GM12891 (cell line): ENCODE measurements at regions not wholly inside any gene's neighbourhood (a gene's known extent, or its start where the extent isn't known, plus 50 kb on each side); places are given as distances from the start of the nearest gene placed in this dataset.

Experiments used
- PAX5 ChIP-seq: IDR thresholded peaks from 2 replicates; pipeline ENCODE4 v1.6.1; 2011; ENCODE audit warnings: low read length, moderate library complexity, mild to moderate bottlenecking; ENCODE audit not compliant: insufficient read depth, severe bottlenecking
- POLR2A ChIP-seq: IDR thresholded peaks from 2 replicates; pipeline ENCODE4 v1.6.1; 2011; ENCODE audit warnings: low read depth, low read length, control low read depth
- POLR2AphosphoS5 ChIP-seq: IDR thresholded peaks from 2 replicates; pipeline ENCODE4 v1.6.1; 2011; ENCODE audit warnings: low read depth, low read length, control low read depth
- POU2F2 ChIP-seq: IDR thresholded peaks from 2 replicates; pipeline ENCODE4 v1.6.1; 2011; ENCODE audit warnings: low read depth, mild to moderate bottlenecking, control low read depth, low read length, moderate library complexity
- SPI1 ChIP-seq: IDR thresholded peaks from 2 replicates; pipeline ENCODE4 v1.6.1; 2011; ENCODE audit warnings: low read depth, low read length, control low read depth
- TAF1 ChIP-seq: IDR thresholded peaks from 2 replicates; pipeline ENCODE4 v1.6.1; 2011; ENCODE audit warnings: low read depth, low read length, control low read depth

DNA sequence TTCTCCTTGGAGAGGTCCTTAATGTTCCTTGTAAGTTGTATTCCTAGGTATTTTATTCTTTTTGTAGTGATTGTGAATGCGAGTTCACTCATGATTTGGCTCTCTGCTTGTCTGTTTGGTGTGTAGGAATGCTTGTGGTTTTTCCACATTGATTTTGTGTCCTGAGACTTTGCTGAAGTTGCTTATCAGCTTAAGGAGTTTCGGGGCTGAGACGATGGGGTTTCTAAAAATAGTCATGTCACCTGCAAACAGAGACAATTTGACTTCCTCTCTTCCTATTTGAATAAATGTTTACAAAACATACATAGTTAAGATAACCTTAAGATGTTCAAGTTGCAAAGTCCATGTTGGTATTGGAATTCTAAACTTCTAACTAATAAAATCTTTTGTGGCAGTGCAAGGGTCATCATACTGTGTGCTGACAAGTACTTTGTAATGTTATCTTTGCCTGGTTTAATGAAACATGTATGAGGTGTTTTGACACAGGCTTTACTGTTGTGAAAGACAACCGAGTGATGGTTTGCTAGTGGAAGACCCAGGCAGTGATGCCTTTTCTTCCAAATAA, 286.2 kb downstream of the MRPS30 start:
- no peak for TF ChIP-seq POLR2AphosphoS5
- TF ChIP-seq POLR2A = no peak
- TF ChIP-seq SPI1 = no peak
- no peak for TF ChIP-seq POU2F2
- TF ChIP-seq TAF1 = no peak
- no peak for TF ChIP-seq PAX5
